Activated B cell treated with CpG ODN at 0.5 μM for 24 hours (primary cell): ENCODE measurements at regions not wholly inside any gene's neighbourhood (a gene's known extent, or its start where the extent isn't known, plus 50 kb on each side); places are given as distances from the start of the nearest gene placed in this dataset.

ENCODE experiments used
- ATAC-seq: fragments of 200-7000 bp; cut with Tn5 transposase; one replicate; pipeline ENCODE4 v1.10.0; 2021; ENCODE audit warnings: low read depth, mild to moderate bottlenecking, moderate library complexity
- CTCF ChIA-PET: fragments of 350-600 bp; sonication (Branson Sonifier 250); formaldehyde crosslinking; loops from one replicate; lab custom pipeline; 2021; ENCODE audit warnings: antibody characterized with exemption; lab: Charles Lee
- POLR2A ChIA-PET: fragments of 350-600 bp; sonication (Branson Sonifier 250); formaldehyde crosslinking; loops from one replicate; lab custom pipeline; 2021; ENCODE audit warnings: antibody characterized with exemption; lab: Charles Lee
- DNase-seq: peaks from one replicate; pipeline ENCODE4 v3.0.0; 2022
- H3K27ac Mint-ChIP-seq: one replicate; pipeline ENCODE4 v1.8.0; 2020; ENCODE audit warnings: mixed read lengths
- H3K27me3 Mint-ChIP-seq: one replicate; pipeline ENCODE4 v1.8.0; 2021; ENCODE audit warnings: mixed read lengths
- H3K36me3 Mint-ChIP-seq: one replicate; pipeline ENCODE4 v1.8.0; 2021; ENCODE audit warnings: low read depth, mixed read lengths
- H3K4me1 Mint-ChIP-seq: one replicate; pipeline ENCODE4 v1.8.0; 2021; ENCODE audit warnings: mixed read lengths
- H3K4me3 Mint-ChIP-seq: one replicate; pipeline ENCODE4 v1.8.0; 2020; ENCODE audit warnings: mild to moderate bottlenecking, mixed read lengths
- H3K9me3 Mint-ChIP-seq: one replicate; pipeline ENCODE4 v1.8.0; 2020; ENCODE audit warnings: mixed read lengths
- intact Hi-C: fragments of 100-400 bp; cut with micrococcal nuclease; formaldehyde crosslinking; loops from one replicate; pipeline ENCODE4 v1.15.1; 2024
- TF ChIP-seq, protein P1 (sequence below): fragments of 200-600 bp; IDR thresholded peaks from one replicate; pipeline ENCODE4 v1.8.0; 2022; ENCODE audit warnings: antibody characterized with exemption, mild to moderate bottlenecking

DNA sequence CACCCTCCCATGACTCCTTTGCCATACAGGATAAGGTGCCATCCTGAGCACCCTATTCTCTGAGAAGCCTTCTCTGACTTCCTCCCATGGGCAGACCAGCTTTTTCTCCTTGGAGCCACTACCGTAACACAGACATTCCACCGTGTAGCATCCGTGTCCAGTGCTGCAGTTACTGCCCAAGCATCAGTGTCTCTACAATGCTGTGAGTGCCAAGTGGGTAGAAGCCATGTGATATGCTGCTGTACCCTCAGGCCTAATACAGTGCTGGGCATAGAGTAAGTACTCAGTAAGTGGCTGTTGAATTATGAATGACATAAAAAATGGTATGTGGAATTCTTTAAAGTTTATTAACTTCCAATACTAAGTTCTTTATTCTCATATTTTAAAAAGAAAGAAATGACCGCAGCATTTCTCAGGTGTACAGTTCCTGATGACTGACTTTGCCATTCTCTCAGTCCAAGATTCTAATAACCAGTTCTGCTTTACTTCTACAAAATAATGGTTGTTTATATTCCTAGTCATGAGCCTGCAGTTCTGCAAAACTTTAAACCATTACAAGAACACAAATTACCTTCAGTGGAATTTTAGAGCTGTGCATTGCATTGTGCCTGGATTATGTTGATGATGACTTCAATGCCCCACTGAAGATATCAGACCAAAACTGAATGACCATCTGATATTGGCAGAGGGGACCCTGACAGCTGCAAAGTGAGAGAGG is 118.7 kb downstream of the RPAP3 start:
- no peaks in the 10 kb centered on the region for H3K27me3 Mint-ChIP-seq
- ChIA-PET CTCF (no interaction called here), POLR2A (interaction anchor here (0.6 kb wide), 1 partner anchor 252 kb away, joined by 5 read pairs; no protein-coding TSS in a partner anchor)
- no peak overlapping the region for H3K27ac Mint-ChIP-seq
- H3K4me3 Mint-ChIP-seq: no peak overlapping the region
- H3K9me3 Mint-ChIP-seq: no peaks in the 10 kb centered on the region
- peaks cover 4% of the 10 kb centered on the region for H3K4me1 Mint-ChIP-seq
- no peaks in the 10 kb centered on the region for H3K36me3 Mint-ChIP-seq
- ATAC-seq (no peak), DNase-seq (no peak)
- intact Hi-C loops: no loop called here
- TF ChIP-seq, protein P1, sequence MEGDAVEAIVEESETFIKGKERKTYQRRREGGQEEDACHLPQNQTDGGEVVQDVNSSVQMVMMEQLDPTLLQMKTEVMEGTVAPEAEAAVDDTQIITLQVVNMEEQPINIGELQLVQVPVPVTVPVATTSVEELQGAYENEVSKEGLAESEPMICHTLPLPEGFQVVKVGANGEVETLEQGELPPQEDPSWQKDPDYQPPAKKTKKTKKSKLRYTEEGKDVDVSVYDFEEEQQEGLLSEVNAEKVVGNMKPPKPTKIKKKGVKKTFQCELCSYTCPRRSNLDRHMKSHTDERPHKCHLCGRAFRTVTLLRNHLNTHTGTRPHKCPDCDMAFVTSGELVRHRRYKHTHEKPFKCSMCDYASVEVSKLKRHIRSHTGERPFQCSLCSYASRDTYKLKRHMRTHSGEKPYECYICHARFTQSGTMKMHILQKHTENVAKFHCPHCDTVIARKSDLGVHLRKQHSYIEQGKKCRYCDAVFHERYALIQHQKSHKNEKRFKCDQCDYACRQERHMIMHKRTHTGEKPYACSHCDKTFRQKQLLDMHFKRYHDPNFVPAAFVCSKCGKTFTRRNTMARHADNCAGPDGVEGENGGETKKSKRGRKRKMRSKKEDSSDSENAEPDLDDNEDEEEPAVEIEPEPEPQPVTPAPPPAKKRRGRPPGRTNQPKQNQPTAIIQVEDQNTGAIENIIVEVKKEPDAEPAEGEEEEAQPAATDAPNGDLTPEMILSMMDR: no peak

DNA sequence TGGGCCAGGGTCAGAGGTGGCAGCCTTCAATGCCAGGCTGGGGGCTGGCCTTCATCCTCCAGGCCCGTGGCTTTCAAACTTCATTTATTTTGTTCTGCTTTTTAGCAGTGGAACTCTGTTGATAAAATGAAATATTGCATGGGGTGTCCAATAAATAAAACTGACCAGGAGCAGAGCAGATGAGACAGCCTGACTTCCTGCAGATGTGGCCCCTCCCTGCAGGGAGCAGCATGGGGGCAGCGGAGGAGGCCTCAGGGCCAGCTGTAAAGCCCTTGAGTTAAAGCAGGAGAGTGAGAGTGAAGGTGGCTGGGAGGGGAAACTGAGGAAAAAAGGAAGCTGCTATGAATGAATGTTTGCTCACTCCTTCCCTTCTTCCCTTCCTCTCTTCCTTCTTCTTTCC is 120.3 kb downstream of the RPAP3 start:
- intact Hi-C loops: no loop called here
- Mint-ChIP-seq H3K9me3 (no peaks in the 10 kb centered on the region), H3K27ac (no peak overlapping the region), H3K36me3 (no peaks in the 10 kb centered on the region), H3K4me1 (no peaks in the 10 kb centered on the region), H3K27me3 (peaks cover 1% of the 10 kb centered on the region), H3K4me3 (no peak overlapping the region)
- ATAC-seq: no peak
- CTCF ChIA-PET: no interaction called here
- POLR2A ChIA-PET: no interaction called here
- TF ChIP-seq, protein P1: no peak
- no peak for DNase-seq

DNA sequence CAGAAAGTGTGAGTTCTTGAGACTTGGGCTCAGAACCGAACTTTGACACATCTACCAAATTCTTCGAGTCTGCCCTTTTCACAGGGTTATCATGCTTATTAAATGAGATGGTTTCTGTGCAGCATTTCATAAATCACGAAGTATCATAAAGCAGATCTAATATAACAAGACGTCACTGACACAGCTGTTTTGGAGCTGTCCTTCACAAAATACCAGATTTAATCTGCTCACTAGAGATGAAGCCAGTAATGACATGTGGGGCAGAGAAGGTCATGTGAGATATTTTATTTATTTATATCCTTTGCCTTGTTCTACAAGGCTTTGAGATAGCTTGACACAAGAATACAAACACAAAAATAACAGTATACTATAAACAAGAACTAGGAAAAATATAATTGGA is 127.0 kb downstream of the RPAP3 start:
- intact Hi-C loops: no loop called here
- Mint-ChIP-seq H3K4me3 (no peak overlapping the region), H3K36me3 (no peaks in the 10 kb centered on the region), H3K4me1 (no peaks in the 10 kb centered on the region), H3K9me3 (no peaks in the 10 kb centered on the region), H3K27me3 (peaks cover 4% of the 10 kb centered on the region), H3K27ac (no peak overlapping the region)
- ATAC-seq (no peak), DNase-seq (no peak)
- TF ChIP-seq, protein P1: no peak
- CTCF ChIA-PET: no interaction called here
- POLR2A ChIA-PET: no interaction called here

DNA sequence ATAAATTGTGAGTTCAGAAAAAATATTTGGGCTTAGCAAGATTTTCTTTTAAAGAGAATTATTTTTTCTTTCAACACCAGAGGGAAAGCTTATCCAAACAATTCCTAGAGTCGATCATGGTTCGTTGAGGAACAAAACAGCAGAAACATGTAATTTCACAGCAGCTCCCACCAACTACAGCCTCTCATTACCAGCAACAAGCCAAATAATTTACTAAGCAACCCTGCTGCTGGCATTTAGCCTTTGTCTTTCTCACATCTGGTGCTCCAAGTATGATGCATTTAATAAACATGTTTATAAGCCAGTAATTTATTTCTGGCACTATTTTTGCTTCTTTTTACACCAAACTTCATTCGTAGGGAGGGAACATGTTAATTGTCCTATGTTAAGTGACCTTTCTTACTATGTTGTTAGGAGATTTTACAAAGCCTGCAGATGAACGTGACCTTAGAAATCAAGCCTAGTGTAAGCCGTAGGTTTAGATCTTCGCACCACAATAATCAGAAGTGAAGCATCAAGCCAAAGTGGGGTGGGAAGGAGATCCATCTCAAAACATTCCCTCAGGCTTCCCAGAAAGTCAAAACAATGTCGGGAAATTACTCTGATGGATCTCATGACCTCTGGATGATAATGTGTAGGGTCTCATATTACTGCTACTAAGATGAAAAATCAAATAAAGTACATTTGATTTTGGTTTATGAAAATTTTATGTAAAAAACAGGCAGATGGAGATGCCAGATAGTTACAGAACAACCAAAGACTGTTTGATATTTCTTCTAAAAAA is 128.4 kb downstream of the RPAP3 start:
- no peaks in the 10 kb centered on the region for H3K4me1 Mint-ChIP-seq
- peaks cover 4% of the 10 kb centered on the region for H3K27me3 Mint-ChIP-seq
- TF ChIP-seq, protein P1: no peak
- ChIA-PET CTCF (no interaction called here), POLR2A (no interaction called here)
- H3K36me3 Mint-ChIP-seq: no peaks in the 10 kb centered on the region
- ATAC-seq: no peak
- no peak overlapping the region for H3K27ac Mint-ChIP-seq
- H3K9me3 Mint-ChIP-seq: no peaks in the 10 kb centered on the region
- intact Hi-C loops: no loop called here
- H3K4me3 Mint-ChIP-seq: no peak overlapping the region
- DNase-seq: no peak

DNA sequence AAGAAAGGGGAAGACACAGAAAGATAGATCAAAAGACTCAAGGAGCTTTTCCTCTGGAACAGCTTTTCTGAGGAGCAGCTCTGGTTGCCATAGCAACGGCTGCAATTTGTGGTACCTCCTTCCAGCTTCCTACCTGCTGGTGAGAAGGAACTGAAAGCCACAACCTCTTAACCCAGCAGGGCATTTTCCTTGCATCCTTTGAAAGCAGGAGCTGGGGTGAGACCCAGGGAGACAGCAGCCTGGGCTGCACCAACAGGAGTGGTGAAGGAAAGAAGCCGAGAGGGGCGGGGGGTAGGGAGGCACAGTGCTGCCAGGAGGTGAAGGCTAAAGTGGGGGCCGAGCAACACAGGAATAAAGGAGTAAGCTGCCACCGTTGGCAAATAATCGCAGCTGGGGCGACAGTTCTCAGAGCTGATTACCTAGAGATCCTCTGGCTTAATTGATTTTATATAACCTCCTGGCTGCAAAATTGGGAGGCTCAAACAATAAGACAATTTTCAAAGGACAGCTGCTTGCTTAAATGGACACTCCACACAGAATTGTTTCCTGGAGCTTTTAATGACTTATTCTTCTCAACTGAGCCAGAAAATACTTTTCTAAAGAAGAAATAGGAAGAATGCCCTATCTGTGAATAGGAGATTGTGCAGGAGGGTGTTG is 129.4 kb downstream of the RPAP3 start:
- Mint-ChIP-seq H3K4me1 (no peaks in the 10 kb centered on the region), H3K36me3 (no peaks in the 10 kb centered on the region), H3K9me3 (no peaks in the 10 kb centered on the region), H3K27ac (no peak overlapping the region), H3K27me3 (peaks cover 4% of the 10 kb centered on the region), H3K4me3 (no peak overlapping the region)
- ATAC-seq: no peak
- POLR2A ChIA-PET: no interaction called here
- CTCF ChIA-PET: no interaction called here
- TF ChIP-seq, protein P1: no peak
- intact Hi-C loops: no loop called here
- no peak for DNase-seq
